DMS114 treated with DMSO at 0.1 percent for 48 hours (cell line): ENCODE measurements at regions not wholly inside any gene's neighbourhood (a gene's known extent, or its start where the extent isn't known, plus 50 kb on each side); places are given as distances from the start of the nearest gene placed in this dataset.

Experiments used
- DNase-seq: peaks from one replicate; lab custom pipeline; 2025; ENCODE audit not compliant: unreplicated experiment; lab: John Stamatoyannopoulos, UW

DNA sequence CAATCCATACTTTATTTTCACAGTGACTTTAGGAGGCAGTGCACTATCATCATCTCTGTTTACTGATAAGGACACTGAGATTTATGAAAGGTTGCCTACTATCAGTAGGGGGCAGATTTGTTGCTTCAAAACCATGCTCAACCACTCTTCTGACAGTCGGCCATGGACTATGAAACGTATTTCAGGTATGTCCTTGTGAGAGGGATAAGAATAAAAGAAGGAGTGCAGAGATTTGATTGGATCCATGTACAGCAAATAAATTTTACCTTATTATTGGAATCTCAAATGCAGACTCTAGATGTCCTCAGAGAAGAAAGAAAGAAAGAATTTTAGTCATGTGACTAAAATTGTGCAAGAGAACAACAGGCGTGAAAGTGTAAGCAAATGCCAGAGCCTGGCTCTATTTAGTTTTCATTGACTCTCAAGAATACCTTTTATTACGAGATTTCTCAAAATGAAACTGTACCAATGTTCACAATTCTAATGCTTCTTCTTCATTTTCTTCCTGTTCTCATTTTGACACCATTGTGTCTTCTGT is 296.6 kb upstream of the RASA1 start:
- no peak for DNase-seq

DNA sequence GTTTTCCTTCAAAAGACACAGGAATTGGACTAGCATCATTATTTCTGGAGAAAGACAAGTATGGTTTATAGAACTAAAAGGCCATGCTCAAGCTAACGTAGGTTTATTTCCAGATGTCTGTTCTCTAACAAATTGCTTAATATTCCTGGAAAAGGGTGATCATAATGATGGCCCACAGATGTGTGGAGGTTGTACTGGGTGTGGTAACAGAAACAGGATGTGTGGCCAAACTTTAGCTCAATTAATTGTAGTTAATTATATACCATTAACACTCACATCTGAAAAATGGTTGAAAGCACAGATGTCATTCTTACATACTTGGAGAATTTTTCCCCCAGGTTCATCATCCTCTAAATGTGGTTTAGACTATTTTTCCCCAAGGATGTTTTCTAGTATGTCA is 292.7 kb upstream of the RASA1 start:
- no peak for DNase-seq

DNA sequence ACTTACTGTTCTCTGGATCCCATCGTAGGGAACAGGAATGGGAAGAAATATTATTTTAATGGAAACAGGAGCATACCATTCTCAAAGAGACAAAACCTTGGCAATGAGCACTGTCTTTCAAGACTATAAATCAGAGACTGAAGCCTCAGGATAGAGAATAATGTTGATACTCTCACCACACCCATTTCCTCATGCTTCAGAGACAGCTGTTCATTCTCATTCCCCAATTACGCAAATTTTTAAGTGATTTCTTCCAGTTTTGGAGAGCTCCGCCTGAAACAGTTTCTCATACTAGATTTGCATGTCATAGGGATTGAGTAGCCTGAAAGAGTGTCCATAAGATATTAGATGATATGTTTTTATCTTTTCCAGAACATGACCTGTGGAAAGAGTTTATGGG is 290.5 kb upstream of the RASA1 start:
- DNase-seq = no peak

DNA sequence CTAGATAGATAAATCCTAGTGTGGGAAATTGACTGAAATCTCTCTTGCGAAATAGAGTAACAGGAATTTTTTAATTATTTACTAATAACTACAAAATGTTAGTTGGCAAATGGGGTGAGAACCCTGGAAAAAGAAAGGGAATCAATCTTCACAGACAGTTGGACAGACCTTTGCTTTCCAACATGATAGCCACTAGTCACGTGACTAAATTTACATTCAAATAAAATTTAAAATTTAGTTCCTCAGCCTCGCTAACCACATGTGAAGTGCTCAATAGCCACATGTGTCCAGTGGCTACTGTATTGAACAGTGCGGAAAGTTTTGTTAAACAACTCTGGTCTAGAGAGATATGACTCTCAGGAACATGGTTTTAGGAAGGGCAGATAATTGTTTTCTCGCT is 289.9 kb upstream of the RASA1 start:
- no peak for DNase-seq

DNA sequence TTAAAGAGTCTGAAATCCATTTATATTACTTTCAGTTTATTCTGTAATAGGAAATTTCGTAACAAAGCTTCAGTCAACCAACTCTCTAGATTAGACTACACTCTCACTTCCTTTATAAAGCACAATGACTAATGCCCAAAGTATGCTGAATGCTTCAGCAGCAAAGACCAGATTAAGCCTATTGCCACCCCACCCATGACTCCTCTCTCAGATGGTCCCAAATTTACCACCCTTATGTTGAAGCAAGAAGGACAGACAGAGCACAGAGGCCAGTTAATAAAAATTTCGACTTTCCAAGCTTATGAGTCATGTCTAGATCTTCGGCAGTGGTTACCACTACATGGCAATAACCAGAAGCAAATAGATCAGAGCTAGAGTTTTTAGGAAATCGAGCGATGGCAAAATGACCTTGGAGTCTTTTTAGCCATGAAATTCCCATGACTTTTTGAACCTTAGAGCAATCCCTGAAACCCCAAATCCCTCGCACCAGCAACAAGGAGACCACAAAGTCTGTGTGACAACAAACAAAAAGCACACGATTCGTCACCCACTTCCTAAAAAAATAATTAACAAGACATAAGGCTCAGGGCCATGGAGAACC is 287.8 kb upstream of the RASA1 start:
- no peak for DNase-seq

DNA sequence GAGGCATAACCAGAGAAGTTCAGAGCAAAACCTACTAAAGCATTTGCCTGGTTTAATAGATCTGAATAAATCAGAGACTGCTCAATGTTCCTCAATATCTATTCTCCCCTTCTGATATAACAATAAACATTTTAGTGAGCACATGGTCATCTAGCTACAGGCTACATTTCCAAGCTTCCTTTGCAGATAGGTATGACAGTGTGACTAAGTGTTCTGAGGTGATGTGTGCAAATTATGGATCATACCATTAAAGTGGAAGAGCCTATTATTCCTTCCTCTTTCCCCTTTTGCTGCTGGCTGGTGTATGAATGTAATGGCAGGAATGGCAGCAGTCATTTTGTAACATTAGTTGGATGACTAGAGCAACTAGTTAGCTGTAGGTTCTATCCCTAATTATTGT is 285.8 kb upstream of the RASA1 start:
- DNase-seq = no peak

DNA sequence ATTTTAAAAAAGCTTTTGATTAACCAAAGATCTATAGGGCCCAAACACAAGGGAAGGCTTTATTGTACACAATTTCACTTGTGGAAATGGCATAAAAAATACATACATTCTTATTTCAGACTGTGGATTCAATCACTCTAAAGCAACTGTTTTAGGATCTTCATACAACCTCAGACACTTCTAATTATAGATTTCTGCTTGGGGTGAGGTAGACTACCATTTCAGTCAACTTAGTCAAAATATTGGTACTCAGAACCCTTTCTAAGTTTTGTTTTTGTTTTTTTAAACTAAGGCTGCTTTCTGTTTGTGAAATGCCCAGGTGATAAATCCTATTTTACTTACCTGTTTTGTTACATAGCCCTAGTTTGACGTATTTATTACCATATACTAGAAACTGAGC is 284.5 kb upstream of the RASA1 start:
- DNase-seq = no peak

DNA sequence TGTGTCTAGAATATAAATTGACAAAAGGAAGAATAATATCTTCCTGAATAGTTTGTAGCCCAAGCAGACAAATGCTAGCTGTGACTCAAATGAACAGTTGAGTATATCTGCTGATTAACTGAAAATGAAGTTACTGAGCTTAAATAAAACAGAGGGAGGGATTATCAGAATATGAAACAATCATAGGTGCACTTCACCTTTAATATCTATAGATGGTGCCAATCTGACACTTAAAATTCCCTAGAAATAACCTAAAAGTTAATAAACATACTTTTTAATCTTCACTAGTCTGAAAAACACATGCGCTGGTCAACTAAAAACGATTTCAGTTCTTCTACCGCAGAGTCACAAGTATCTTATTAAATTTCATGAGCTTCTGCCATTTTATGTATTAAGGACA is 280.8 kb upstream of the RASA1 start:
- DNase-seq = no peak

DNA sequence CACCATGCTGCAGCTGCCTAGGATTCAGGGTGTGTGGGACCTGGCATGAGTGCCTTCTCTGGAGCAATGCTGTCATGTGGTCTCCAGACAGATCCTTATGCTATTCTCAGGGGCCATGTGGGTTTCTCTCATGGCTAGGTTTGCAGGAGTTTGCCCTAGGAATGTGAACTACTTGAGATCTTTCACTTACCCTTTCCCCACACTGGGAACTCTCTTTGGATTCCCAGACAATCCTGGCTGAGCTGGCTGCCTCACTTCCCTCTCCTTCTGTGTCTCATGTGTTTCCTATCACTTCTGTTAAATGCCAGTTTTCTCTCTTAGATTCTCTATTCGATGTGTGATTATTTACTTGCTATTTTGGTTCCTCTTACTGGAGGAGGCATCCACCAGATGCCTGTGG is 270.2 kb upstream of the RASA1 start:
- DNase-seq = no peak

DNA sequence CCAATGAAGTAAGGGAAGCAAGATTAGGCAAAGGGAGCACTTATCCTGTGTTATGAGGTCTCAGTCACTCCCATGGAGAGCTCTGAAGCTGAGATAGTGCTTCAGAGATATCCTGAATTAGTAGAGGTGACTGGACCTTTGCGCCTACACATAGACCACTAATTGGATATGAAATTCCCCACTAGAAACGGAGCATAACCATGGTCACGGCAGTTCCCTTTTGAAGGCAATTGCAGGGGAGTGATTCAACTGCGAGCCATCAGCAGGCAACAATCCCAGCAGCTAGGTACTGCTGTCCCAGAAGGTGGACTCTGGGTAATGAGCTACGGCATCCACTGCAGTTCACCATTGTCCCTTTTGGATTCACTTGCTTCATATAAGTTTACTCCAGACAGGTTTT is 267.7 kb upstream of the RASA1 start:
- no peak for DNase-seq

DNA sequence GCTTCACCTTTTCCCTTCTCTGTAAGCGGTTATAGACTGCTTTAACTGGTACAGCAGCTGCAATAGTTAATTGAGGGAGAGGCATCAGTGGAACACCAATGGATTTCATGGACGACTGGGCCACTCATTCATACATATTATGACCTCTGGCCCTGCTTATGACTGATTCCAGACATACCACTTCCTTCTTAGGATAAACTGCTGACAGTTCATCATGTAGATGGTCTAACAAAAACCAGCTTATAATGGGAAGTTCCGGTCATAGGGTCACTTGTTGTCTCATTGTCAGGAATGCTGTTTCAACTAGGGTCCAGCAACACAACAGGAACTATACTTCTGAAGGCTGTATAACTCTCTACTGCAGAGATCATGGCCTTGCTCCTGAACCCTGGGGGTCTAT is 265.2 kb upstream of the RASA1 start:
- no peak for DNase-seq

DNA sequence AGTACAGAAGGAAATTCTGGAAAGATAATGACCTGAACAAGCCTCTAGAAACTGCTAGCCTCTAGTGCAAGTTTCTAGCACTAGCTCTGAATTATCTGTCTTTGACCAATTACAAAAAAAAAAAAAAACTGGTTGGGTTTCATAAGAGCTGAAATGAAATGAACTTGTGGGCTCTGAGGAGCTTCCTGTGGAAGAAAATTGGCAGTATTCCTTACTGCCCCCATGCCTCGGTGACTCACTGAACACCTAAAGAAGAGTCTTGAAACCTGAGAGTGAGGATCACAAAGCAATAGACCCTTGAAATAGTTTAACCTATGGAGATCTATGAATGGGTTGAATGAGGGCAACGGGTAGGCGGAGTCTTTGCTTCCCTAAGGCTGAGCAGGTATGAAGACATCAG is 263.6 kb upstream of the RASA1 start:
- DNase-seq = no peak

DNA sequence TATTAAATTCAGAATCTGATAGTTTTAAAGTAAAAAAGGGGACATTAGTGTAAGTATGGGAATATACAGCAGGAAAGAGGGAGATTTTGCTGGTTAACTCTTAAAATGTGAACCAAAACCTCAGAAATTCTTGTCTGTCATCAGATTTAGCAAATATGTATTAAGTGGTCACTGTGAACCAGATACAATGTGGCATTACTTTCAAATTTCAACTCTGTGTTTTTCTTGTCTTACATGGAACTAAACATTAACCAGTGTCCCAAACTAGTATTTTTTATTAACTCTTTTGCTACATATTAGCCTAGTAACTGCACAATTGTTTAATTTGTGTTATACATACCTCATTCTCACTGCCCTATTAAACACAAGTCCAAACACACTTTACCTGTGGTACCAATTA is 259.9 kb upstream of the RASA1 start:
- no peak for DNase-seq

DNA sequence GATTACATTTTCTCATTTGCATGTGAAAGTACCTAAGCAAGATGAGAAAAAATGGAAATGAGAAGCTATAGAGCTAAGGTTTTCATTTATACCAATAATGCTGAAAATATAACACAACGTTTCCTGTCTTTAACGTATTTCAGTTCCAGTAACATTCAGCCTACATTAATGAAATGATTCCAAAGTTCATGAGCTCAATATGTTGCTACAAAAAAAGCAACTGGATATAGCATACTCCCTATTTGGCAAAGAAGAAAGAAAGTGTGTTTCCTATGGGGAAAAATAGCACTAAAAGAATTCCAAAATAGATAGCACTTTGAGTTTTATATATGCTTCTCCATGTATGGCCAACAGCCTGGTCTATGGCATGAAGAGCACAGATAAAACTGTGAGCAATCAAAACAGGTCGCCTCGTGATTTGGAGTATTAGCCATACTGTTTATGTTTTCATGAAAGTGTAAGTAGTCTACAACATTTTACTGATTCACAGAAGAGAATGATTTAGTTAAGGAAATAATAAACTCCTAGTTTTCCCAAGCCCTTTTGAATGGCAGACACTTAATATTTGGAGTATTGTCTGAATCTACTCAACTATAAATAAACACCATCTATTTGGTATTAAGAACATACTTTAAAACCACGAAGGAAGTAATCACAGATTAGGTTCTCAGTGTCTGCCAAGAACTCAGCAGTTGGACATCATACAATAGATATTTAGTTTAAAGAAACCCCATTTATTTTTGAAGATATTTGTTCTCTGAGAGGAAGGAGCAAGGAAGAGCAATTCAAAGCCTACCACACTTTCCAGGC is 258.7 kb upstream of the RASA1 start:
- no peak for DNase-seq

DNA sequence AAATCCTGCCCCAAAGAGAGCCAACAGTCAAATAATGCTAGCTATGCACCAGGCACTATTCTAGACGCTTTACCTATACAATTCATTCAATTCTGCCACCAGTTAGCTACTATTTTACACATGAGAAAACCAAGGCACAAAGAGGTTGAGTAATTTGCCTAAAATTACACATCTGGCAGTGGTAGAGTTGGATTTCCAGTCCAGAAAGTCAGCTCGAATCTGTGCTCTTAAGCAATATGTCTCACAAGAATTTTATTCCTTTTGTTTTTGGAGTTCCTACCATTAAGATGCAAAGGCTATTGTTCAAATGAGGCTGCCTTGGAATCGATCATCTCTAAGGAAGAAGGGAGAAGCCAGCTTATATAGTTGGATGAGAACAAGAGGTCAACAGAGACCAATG is 256.9 kb upstream of the RASA1 start:
- no peak for DNase-seq

DNA sequence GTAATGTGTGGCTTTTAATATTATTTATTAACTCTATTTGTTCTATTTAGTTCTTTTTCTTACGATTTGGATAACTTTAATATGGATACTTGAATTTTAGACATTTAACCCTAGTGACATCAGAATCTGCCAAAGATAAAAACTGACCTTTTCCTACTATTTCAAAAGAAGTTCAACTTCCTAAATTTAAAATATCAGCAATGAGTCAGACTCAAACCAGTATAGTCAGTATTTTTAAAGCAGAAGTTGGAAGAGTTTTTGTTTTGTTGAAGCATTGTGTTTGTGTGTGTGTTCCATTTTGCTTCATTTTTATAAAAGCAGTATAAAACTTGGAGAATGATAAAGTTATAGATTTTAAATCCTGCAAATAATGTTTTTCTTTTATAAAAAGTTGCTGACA is 251.8 kb upstream of the RASA1 start:
- DNase-seq = no peak

DNA sequence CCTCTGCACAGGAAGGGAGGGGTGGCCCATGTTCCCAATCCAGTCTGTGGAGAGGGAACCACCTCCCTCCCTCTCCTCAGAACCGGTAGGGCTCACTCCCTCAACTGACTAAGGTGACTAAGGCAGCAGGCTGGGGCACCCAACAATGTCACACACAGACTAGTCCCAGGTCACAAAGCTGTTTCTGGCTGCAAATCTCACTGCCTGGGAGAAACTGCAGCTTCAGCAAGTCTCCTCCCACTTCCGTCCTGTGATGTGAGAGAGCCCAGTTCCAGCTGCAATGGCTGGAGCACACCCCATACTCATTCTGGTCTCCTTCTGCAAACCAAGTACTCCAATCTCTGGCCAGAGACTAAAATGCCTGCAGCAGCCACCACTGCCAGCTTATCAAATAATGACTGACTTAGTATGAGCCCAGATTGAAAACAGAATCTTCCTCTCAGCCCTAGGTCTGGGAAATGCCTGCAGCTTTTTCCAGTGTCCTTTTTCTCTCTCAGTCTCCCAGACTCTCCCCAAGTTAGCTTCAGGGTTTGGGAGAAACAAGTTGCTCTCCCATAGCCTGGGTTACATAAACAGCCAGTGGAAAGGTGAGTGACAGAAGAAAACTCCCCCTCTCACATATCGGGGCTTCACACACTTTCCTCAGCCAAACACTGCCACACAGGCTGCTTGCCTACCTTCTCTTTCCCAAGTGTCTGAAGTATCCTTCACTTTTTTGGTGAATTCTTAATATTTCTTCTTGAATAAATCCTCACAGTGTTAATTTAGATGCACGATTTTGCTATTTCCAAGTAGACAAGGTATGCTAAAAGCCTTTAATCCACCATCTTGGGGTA is 247.4 kb upstream of the RASA1 start:
- DNase-seq = no peak

DNA sequence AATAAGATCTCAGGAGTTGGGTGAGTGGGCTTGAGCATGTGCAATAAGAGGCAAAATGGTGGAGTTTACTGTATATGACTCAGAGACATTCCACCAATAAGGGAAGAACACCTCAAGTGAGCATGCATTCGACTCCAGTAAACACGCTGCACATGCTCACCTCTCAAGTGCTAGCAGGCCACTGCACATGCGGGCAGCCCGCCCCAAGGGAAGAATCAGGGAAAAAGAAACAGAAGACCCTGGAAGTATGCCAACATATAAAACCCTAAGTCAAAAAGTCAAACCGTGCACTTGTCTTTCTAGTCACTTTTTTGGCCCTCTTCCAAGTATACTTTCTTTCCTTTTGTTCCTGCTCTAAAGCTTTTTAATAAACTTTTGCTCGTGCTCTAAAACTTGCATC is 245.3 kb upstream of the RASA1 start:
- no peak for DNase-seq

DNA sequence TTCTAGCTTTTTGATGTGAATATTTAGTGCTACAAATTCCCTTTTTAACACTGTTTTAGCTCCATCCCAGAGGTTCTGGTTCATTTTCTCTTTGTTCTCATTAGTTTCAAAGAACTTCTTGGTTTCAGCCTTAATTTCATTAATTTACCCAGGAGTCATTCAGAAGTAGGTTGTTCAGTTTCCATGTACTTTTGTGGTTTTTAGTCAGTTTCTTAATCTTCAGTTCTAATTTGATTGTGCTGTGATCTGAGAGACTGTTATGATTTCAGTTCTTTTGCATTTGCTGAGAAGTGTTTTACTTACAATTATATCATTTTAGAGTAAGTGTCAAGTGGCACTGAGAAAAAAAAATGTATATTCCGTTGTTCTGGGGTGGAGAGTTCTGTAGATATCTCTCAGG is 240.1 kb upstream of the RASA1 start:
- no peak for DNase-seq

DNA sequence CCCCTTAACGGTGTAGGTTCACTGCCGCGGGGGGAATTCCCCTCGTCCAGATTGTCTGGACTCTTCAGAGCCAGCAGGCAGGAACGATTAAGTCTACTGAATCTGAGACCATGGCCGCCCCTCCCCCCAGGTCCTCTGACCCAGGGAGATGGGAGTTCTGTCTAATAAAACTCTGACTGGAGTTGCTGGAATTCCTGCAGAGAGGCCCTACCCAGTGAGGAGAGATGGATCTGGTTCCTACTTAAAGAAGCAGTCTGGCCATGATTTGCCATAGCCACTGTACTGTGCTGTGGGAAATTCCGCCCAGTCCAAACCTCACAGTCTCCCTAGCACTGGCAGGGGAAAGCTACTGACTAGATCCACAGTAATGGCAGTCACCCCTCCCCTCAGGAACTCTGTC is 237.7 kb upstream of the RASA1 start:
- DNase-seq = no peak

DNA sequence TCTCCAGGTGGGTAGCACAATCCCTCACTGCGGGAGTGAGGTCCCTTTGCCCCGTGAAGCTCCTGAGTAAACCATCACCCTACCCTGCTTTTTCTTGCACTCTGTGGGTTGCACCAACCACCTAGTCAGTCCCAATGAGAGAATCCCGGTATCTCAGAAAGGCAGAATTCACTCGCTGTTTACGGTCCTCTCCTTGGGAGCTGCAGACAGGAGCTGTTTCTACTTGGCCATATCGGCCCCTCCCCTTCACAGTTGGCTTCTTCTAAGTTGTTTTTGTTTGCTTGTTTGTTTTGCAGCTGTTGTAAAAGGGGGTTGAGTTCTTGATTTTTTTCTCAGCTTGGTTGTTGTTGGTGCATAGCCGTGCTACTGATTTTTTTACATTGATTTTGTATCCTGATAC is 237.0 kb upstream of the RASA1 start:
- no peak for DNase-seq

DNA sequence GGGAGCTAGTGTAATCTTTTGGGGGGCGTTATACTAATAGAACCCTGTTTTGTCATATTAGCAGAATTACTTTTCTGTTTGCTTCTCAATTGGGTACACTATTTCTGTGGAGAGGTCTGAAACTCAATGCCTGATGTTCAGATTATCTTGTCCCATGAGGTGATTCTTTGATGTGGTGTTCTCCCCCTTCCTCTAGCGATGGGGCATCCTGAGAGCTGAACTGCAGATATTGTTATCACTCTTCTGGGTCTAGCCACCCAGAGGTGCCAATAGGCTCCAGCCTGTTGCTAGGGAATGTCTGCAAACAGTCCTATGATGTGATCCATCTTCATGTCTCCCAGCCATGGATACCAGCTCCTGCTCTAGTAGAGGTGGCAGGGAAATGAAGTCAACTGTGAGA is 233.1 kb upstream of the RASA1 start:
- DNase-seq = no peak
